Osteocyte (in vitro differentiated cells): ENCODE measurements at regions not wholly inside any gene's neighbourhood (a gene's known extent, or its start where the extent isn't known, plus 50 kb on each side); places are given as distances from the start of the nearest gene placed in this dataset.
A peak's percentile ranks its signal among the peaks of the same experiment; 100 is the strongest.

Source experiments
- DNase-seq: peaks from one replicate; pipeline ENCODE4 v3.0.0; 2021; ENCODE audit warnings: mixed read lengths; ENCODE audit not compliant: unreplicated experiment; ENCODE audit errors: extremely low spot score
- H3K27ac Mint-ChIP-seq: one replicate; pipeline ENCODE4 v1.8.0; 2021; ENCODE audit warnings: mild to moderate bottlenecking, mixed read lengths; ENCODE audit not compliant: unreplicated experiment
- H3K27me3 Mint-ChIP-seq: one replicate; pipeline ENCODE4 v1.8.0; 2021; ENCODE audit warnings: mixed read lengths; ENCODE audit not compliant: unreplicated experiment
- H3K36me3 Mint-ChIP-seq: one replicate; pipeline ENCODE4 v1.8.0; 2021; ENCODE audit warnings: mixed read lengths; ENCODE audit not compliant: unreplicated experiment
- H3K4me1 Mint-ChIP-seq: one replicate; pipeline ENCODE4 v1.8.0; 2021; ENCODE audit warnings: mixed read lengths; ENCODE audit not compliant: unreplicated experiment
- H3K4me3 Mint-ChIP-seq: one replicate; pipeline ENCODE4 v1.8.0; 2021; ENCODE audit warnings: mild to moderate bottlenecking, moderate library complexity, mixed read lengths; ENCODE audit not compliant: unreplicated experiment
- H3K9me3 Mint-ChIP-seq: one replicate; pipeline ENCODE4 v1.8.0; 2021; ENCODE audit warnings: mixed read lengths; ENCODE audit not compliant: unreplicated experiment
- TF ChIP-seq, protein P1 (sequence below): fragments of 200-600 bp; sonication (generic); IDR thresholded peaks from 2 replicates; pipeline ENCODE4 v1.5.0; 2021; ENCODE audit warnings: antibody characterized with exemption, mild to moderate bottlenecking, moderate library complexity

DNA sequence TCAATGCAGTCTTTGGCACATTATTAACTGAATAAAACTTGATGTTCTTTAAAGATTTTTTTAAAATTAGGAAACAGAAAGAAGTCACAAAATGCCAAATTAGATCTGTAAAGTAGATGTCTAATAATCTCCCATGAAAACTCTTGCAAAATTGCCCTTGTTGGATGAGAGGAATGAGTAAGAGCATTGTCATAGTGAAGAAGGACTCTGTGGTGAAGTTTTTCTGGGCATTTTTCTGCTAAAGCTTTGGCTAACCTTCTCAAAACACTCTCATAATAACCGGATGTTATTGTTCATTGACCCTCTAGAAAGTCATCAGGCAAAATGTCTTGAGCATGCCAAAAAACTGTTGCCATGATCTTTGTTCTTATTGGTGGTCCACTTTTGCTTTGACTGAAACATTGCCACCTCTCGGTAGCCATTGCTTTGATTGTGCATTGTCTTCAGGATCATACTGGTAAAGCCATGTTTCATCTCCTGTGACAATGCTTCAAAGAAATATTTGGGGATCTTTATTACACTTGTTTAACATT, 549.3 kb downstream of the LIG4 start:
- Mint-ChIP-seq H3K27me3 (no peaks in the 10 kb centered on the region), H3K27ac (no peak overlapping the region), H3K9me3 (peaks cover 7% of the 10 kb centered on the region), H3K36me3 (no peaks in the 10 kb centered on the region), H3K4me3 (no peak overlapping the region), H3K4me1 (no peaks in the 10 kb centered on the region)
- TF ChIP-seq, protein P1, sequence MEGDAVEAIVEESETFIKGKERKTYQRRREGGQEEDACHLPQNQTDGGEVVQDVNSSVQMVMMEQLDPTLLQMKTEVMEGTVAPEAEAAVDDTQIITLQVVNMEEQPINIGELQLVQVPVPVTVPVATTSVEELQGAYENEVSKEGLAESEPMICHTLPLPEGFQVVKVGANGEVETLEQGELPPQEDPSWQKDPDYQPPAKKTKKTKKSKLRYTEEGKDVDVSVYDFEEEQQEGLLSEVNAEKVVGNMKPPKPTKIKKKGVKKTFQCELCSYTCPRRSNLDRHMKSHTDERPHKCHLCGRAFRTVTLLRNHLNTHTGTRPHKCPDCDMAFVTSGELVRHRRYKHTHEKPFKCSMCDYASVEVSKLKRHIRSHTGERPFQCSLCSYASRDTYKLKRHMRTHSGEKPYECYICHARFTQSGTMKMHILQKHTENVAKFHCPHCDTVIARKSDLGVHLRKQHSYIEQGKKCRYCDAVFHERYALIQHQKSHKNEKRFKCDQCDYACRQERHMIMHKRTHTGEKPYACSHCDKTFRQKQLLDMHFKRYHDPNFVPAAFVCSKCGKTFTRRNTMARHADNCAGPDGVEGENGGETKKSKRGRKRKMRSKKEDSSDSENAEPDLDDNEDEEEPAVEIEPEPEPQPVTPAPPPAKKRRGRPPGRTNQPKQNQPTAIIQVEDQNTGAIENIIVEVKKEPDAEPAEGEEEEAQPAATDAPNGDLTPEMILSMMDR, result no peak
- DNase-seq, result no peak

DNA sequence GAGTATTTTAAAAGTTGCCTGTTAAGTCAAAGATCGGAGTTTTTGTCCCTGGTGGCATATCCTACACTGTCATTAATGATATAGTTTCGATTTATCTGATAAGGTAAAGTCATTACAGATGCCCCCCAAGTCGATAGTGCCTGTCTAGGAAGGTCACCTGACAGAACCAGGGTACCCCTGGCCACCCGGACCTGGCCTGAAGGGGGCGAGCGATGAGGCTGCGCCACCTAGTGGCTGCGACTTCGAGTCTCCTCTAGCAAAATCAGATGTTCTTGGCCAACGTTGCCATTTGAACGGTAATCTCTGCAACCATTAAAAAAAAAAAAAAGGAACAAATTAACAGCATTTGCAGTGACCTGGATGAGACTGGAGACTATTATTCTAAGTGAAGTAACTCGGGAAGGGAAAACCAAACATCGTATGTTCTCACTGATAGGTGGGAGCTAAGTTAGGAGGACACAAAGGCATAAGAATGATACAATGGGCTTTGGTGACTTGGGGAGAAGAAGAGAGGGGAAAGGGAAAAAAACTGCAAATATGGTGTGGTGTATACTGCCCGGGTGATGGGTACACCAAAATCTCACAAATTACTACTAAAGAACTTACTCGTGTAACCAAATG, 565.1 kb downstream of the LIG4 start:
- H3K27ac Mint-ChIP-seq, result peak overlapping the region; percentile 16
- H3K36me3 Mint-ChIP-seq, result no peaks in the 10 kb centered on the region
- H3K4me3 Mint-ChIP-seq, result no peak overlapping the region
- H3K27me3 Mint-ChIP-seq, result no peaks in the 10 kb centered on the region
- TF ChIP-seq, protein P1, result peak; percentile 94
- DNase-seq, result peak; percentile 85
- peaks cover 9% of the 10 kb centered on the region for H3K9me3 Mint-ChIP-seq
- peaks cover 21% of the 10 kb centered on the region for H3K4me1 Mint-ChIP-seq

DNA sequence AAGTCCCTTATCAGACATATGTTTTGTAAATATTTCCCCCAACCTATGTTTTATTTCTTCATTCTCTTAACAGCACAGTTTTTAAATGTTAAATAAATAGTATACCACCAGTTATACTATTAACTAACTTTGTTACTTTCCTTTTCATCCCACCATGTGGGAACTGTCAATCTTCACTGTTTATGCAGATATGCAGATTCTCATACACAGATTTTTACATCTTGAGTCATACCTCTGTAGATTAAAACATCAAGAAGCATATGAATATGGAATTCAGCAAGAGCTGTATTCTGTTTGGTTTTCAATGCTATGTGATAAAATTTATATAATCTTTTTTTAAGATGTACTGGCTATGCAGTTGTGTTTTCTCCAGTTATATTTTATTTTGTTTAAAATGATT, 566.3 kb downstream of the LIG4 start:
- Mint-ChIP-seq H3K27ac (no peak overlapping the region), H3K27me3 (no peaks in the 10 kb centered on the region), H3K4me3 (no peak overlapping the region), H3K9me3 (peaks cover 8% of the 10 kb centered on the region), H3K4me1 (peaks cover 21% of the 10 kb centered on the region), H3K36me3 (no peaks in the 10 kb centered on the region)
- TF ChIP-seq, protein P1, result no peak
- no peak for DNase-seq

DNA sequence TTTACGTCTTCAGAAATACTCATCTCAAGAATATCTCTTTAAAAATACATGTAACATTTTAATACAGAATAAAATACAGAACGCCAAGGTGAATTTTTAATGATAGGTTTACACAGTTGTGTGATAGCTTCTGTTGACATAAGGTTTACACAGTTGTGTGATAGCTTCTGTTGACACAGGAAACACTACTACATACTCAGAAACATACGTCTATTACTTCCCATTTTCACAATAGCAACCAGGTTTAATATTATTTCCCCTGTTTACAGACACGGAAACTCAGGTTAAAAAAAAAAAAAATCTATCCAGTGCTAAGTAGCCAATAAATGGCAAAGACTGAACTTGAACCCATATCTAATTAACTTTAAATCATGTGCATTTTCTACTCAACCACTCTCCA, 571.2 kb downstream of the LIG4 start:
- TF ChIP-seq, protein P1, result no peak
- H3K36me3 Mint-ChIP-seq, result no peaks in the 10 kb centered on the region
- no peak overlapping the region for H3K4me3 Mint-ChIP-seq
- H3K27ac Mint-ChIP-seq, result no peak overlapping the region
- DNase-seq, result no peak
- peaks cover 8% of the 10 kb centered on the region for H3K9me3 Mint-ChIP-seq
- no peaks in the 10 kb centered on the region for H3K27me3 Mint-ChIP-seq
- H3K4me1 Mint-ChIP-seq, result peaks cover 5% of the 10 kb centered on the region

DNA sequence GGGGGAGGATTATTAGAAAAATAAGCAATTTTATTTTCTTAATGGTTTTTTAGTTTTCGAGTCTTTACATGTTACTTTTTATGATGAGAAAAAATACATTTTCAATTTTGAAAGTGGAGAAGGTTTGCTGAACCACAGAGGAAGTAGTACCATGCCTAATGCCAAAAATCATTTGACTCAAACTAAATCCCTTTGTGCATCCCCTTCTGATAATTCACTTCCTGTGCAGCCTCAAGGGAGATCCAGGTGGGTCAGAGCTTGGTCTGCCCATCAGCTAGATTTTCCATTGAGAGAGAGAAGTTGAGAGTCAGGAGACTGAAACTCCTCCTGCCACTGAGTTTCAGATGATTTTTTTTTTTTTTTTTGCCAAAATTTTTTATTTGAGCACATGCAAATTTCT, 571.7 kb downstream of the LIG4 start:
- Mint-ChIP-seq H3K36me3 (no peaks in the 10 kb centered on the region), H3K27ac (no peak overlapping the region), H3K4me3 (no peak overlapping the region), H3K27me3 (no peaks in the 10 kb centered on the region), H3K4me1 (no peaks in the 10 kb centered on the region), H3K9me3 (peaks cover 8% of the 10 kb centered on the region)
- TF ChIP-seq, protein P1, result no peak
- DNase-seq, result no peak
